SK-N-SH (cell line): ENCODE measurements at regions not wholly inside any gene's neighbourhood (a gene's known extent, or its start where the extent isn't known, plus 50 kb on each side); places are given as distances from the start of the nearest gene placed in this dataset.

Experiments used
- CTCF ChIA-PET: fragments of 300-600, 350-600 bp; formaldehyde crosslinking; extraction: SDS; loops from one replicate; lab custom pipeline; 2021; lab: Yijun Ruan, JAX
- POLR2A ChIA-PET: fragments of 350-600 bp; sonication (Branson Sonifier 250); formaldehyde crosslinking; extraction: SDS; loops from one replicate; lab custom pipeline; 2020; ENCODE audit warnings: antibody characterized with exemption, inconsistent platforms; lab: Yijun Ruan, JAX
- DNase-seq: peaks from one replicate; pipeline ENCODE4 v3.0.0; 2012
- H2AFZ ChIP-seq: fragments of 200-600 bp; sonication (generic); 2 replicates; pipeline ENCODE4 v1.8.1; 2016; ENCODE audit warnings: antibody characterized with exemption, mild to moderate bottlenecking, low read depth
- H3F3A ChIP-seq: fragments of 200-600 bp; sonication (generic); replicated peaks from 2 replicates; pipeline ENCODE3; 2016; ENCODE audit warnings: antibody characterized with exemption, mild to moderate bottlenecking; ENCODE audit not compliant: insufficient read depth
- H3K27ac ChIP-seq, 2 experiments: fragments of 200-500 bp in 1 of 2; fragments of 200-600 bp in 1 of 2; sonication (Bioruptor generic) in 1 of 2; sonication (generic), shearing (Covaris generic) in 1 of 2; 2 replicates each; pipeline versions ENCODE4 v1.5.1 to v1.6.1; 2014 to 2016; ENCODE audit warnings: low read depth in 2 of 2, inconsistent platforms in 1 of 2, low read length in 1 of 2, mild to moderate bottlenecking in 1 of 2, mixed read lengths in 1 of 2
- H3K27me3 ChIP-seq: fragments of 200-600 bp; sonication (generic), shearing (Covaris generic); 2 replicates; pipeline ENCODE4 v1.6.1; 2016; ENCODE audit warnings: mixed run types; ENCODE audit not compliant: insufficient read depth
- H3K36me3 ChIP-seq, 2 experiments: fragments of 200-500 bp in 1 of 2; fragments of 200-600 bp in 1 of 2; sonication (Bioruptor generic) in 1 of 2; sonication (generic) in 1 of 2; replicated peaks in 1 of 2; 2 replicates each; pipeline versions ENCODE3 to v1.5.1; 2014 to 2016; ENCODE audit warnings: low read length in 1 of 2, mild to moderate bottlenecking in 1 of 2; ENCODE audit not compliant: insufficient read depth in 2 of 2, control insufficient read depth in 1 of 2
- H3K4me1 ChIP-seq, 2 experiments: fragments of 200-500 bp in 1 of 2; fragments of 200-600 bp in 1 of 2; sonication (Bioruptor generic) in 1 of 2; sonication (generic), shearing (Covaris generic) in 1 of 2; 2 replicates each; pipeline versions ENCODE4 v1.5.1 to v1.6.1; 2014 to 2016; ENCODE audit warnings: low read depth in 1 of 2, low read length in 1 of 2, mixed run types in 1 of 2; ENCODE audit not compliant: insufficient read depth in 2 of 2, control insufficient read depth in 1 of 2
- H3K4me2 ChIP-seq: fragments of 200-600 bp; sonication (generic), shearing (Covaris generic); 2 replicates; pipeline ENCODE4 v1.6.1; 2017; ENCODE audit warnings: mixed run types
- H3K4me3 ChIP-seq, 2 experiments: fragments of 200-500 bp in 1 of 2; fragments of 200-600 bp in 1 of 2; sonication (Bioruptor generic) in 1 of 2; sonication (generic), shearing (Covaris generic) in 1 of 2; 2 replicates each; pipeline versions ENCODE4 v1.5.1 to v1.8.1; 2014 to 2016; ENCODE audit warnings: low read depth in 2 of 2, inconsistent platforms in 1 of 2, low read length in 1 of 2, mild to moderate bottlenecking in 1 of 2, mixed read lengths in 1 of 2, moderate library complexity in 1 of 2
- H3K79me2 ChIP-seq: fragments of 200-600 bp; sonication (generic); 2 replicates; pipeline ENCODE4 v1.8.1; 2017; ENCODE audit warnings: mild to moderate bottlenecking; ENCODE audit not compliant: insufficient read depth
- H3K9ac ChIP-seq: fragments of 200-600 bp; sonication (generic); 2 replicates; pipeline ENCODE4 v1.6.1; 2017; ENCODE audit warnings: mixed run types
- H3K9me2 ChIP-seq: fragments of 200-600 bp; sonication (generic); 2 replicates; pipeline ENCODE4 v1.6.1; 2017; ENCODE audit warnings: mixed run types
- H3K9me3 ChIP-seq: fragments of 200-600 bp; sonication (generic); 2 replicates; pipeline ENCODE4 v1.6.1; 2017; ENCODE audit warnings: mixed run types, mild to moderate bottlenecking, moderate library complexity
- H4K20me1 ChIP-seq: fragments of 200-600 bp; sonication (generic); 2 replicates; pipeline ENCODE4 v1.6.1; 2017; ENCODE audit warnings: mild to moderate bottlenecking, mixed run types; ENCODE audit not compliant: insufficient read depth
- CTCF ChIP-seq: fragments of 200-600 bp; sonication (generic); IDR thresholded peaks from 2 replicates; pipeline ENCODE4 v1.6.1; 2017; ENCODE audit warnings: antibody characterized with exemption, mild to moderate bottlenecking, moderate library complexity
- EP300 ChIP-seq, 2 experiments: IDR thresholded peaks; 2 replicates each; pipeline versions ENCODE4 v1.4.0 to v1.6.1; 2012; ENCODE audit warnings: borderline replicate concordance in 1 of 2, low read depth in 1 of 2, low read length in 1 of 2
- FOSL2 ChIP-seq: IDR thresholded peaks from 2 replicates; pipeline ENCODE4 v1.4.0; 2012; ENCODE audit warnings: low read depth, mild to moderate bottlenecking, moderate library complexity, borderline replicate concordance
- FOXJ3 ChIP-seq: sonication (generic); formaldehyde crosslinking; IDR thresholded peaks from 2 replicates; pipeline ENCODE4 v1.5.1; 2020; ENCODE audit warnings: mild to moderate bottlenecking, missing genetic modification reagents
- FOXM1 ChIP-seq: IDR thresholded peaks from 2 replicates; pipeline ENCODE4 v1.4.0; 2012; ENCODE audit warnings: low read depth, mild to moderate bottlenecking
- GATA2 ChIP-seq: sonication (generic); formaldehyde crosslinking; IDR thresholded peaks from 2 replicates; pipeline ENCODE4 v1.5.0; 2020; ENCODE audit warnings: mild to moderate bottlenecking, missing genetic modification reagents
- MEF2A ChIP-seq: IDR thresholded peaks from 2 replicates; pipeline ENCODE4 v1.4.0; 2012; ENCODE audit warnings: low read depth, borderline replicate concordance
- MXI1 ChIP-seq: IDR thresholded peaks from 2 replicates; pipeline ENCODE4 v1.6.1; 2012; ENCODE audit warnings: mild to moderate bottlenecking, low read depth, low read length, improper control_type of control experiment
- NRF1 ChIP-seq: IDR thresholded peaks from 2 replicates; pipeline ENCODE4 v1.6.1; 2012; ENCODE audit warnings: low read depth, mild to moderate bottlenecking, low read length
- RXRA ChIP-seq: IDR thresholded peaks from 2 replicates; pipeline ENCODE4 v1.4.0; 2012; ENCODE audit warnings: low read depth, mild to moderate bottlenecking, borderline replicate concordance
- USF1 ChIP-seq: IDR thresholded peaks from 2 replicates; pipeline ENCODE4 v1.4.0; 2012; ENCODE audit warnings: low read depth, borderline replicate concordance
- ZBTB33 ChIP-seq: IDR thresholded peaks from 2 replicates; pipeline ENCODE4 v1.4.0; 2012; ENCODE audit warnings: low read depth, borderline replicate concordance
- WGBS: methylation state at CpG from one replicate; pipeline ENCODE4 v1.1.6; 2017; ENCODE audit warnings: low lambda C conversion rate; 5-methylcytosine and 5-hydroxymethylcytosine counted together
- TF ChIP-seq, protein P1 (sequence below): IDR thresholded peaks from 2 replicates; pipeline ENCODE4 v1.4.0; 2012; ENCODE audit warnings: low read depth

DNA sequence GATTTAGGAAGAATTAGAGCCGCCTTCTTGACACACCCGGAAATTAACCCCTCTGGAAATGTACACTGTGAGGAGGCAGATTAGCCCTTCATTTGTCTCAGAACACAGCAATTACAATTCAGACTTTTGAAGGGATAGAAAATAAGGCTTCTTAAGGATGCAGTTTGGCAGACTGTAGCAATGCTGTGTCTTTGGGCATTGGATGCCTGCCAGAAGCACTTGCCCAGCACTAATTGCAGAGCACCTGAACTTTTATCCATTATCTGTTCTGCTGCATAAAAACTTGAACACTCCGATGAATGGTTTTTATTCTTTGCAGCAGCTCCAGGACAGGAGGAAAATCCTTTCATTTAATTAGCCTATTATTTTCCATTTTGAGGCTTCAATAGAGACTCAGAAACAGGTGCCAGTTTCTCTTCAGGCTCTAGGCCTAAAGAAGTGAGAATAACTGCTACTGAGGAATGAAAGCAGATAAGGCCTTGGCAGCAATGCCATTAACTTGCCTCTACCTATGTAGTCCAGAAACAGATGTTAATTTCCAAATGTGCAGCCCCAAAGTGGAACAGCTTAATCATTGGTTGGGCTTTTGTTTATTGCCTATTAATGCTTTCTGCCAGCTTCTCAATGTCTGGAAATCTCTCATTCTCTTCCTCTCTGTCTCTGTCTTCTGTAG lies 418.5 kb downstream of the NSUN3 start:
- Histone ChIP-seq H3K4me2 (no peak overlapping the region), H3K9ac (no peak overlapping the region), H3K79me2 (no peaks in the 10 kb centered on the region), H3K36me3 (no peaks in the 10 kb centered on the region), H4K20me1 (no peaks in the 10 kb centered on the region), H3K4me3 (no peak overlapping the region), H3K4me1 (peaks cover 0 to 9% of the 10 kb centered on the region in 2 experiments; a peak in 2 of 4 replicates), H2AFZ (no peak overlapping the region), H3K9me2 (no peaks in the 10 kb centered on the region), H3K27me3 (no peaks in the 10 kb centered on the region), H3F3A (no peaks in the 10 kb centered on the region), H3K9me3 (no peaks in the 10 kb centered on the region), H3K27ac (no peak overlapping the region)
- no peak for DNase-seq
- CTCF ChIA-PET, result no interaction called here
- TF ChIP-seq FOXJ3 (CRISPR knock-in tag), result no peak
- TF ChIP-seq GATA2 (CRISPR knock-in tag), result peak; percentile 7; the same call in 1 of the 2 replicates
- POLR2A ChIA-PET, result no interaction called here
- 60% methylated on average over 3 of the region's 3 CpGs for WGBS

DNA sequence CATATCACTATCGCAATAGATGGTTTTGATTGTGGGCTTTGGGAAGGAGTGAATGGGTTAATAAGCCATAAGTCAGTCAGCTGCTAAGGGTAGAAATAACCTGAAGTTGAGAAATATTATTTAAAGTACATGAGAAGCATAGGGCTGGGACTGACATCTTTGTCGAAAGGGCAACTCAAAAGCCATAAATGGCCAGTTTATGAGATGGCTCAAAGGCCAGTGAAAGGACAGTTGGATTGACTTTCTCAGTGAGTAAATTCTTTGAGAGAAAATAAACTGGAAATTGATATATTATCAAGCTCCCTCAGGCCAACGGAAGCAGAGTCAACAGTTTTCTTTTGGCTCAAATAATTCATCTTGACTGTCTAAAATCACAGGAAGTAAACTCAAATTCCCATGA lies 419.8 kb downstream of the NSUN3 start:
- no peak for DNase-seq
- H3K9me2 ChIP-seq, result no peaks in the 10 kb centered on the region
- TF ChIP-seq FOXM1 (no peak), USF1 (no peak), RXRA (no peak), MEF2A (no peak), NRF1 (no peak), MXI1 (no peak), CTCF (no peak), EP300 (IDR thresholded peaks at IDR 0.05; ENCODE audit: borderline replicate concordance in 1 of 2, low read depth in 1 of 2, low read length in 1 of 2) (no peak), ZBTB33 (no peak), FOXJ3 (CRISPR knock-in tag) (no peak), FOSL2 (no peak)
- TF ChIP-seq, protein P1, sequence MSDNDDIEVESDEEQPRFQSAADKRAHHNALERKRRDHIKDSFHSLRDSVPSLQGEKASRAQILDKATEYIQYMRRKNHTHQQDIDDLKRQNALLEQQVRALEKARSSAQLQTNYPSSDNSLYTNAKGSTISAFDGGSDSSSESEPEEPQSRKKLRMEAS, result no peak
- ChIA-PET POLR2A (no interaction called here), CTCF (no interaction called here)
- H3F3A ChIP-seq, result no peaks in the 10 kb centered on the region
- H3K27ac ChIP-seq, result no peak overlapping the region
- no peaks in the 10 kb centered on the region for H3K27me3 ChIP-seq
- H3K9me3 ChIP-seq, result no peaks in the 10 kb centered on the region
- no peaks in the 10 kb centered on the region for H3K79me2 ChIP-seq
- no peak overlapping the region for H2AFZ ChIP-seq
- 57% methylated on average over 3 of the region's 3 CpGs for WGBS
- H3K4me2 ChIP-seq, result no peak overlapping the region
- no peak overlapping the region for H3K9ac ChIP-seq
- H3K4me1 ChIP-seq, result peaks cover 0 to 9% of the 10 kb centered on the region in 2 experiments; a peak in 2 of 4 replicates
- H3K4me3 ChIP-seq, result no peak overlapping the region
- H4K20me1 ChIP-seq, result no peaks in the 10 kb centered on the region
- no peaks in the 10 kb centered on the region for H3K36me3 ChIP-seq
